H9 (cell line): ENCODE measurements at regions not wholly inside any gene's neighbourhood (a gene's known extent, or its start where the extent isn't known, plus 50 kb on each side); places are given as distances from the start of the nearest gene placed in this dataset.

Experiments
- DNase-seq: peaks from one replicate; pipeline ENCODE4 v3.0.0-alpha.2; 2017
- H2AFZ ChIP-seq: one replicate; pipeline ENCODE4 v1.6.1; 2013; ENCODE audit warnings: mild to moderate bottlenecking, low read length, control low read depth, moderate library complexity
- H2AK5ac ChIP-seq: 2 replicates; pipeline ENCODE4 v1.6.1; 2013; ENCODE audit warnings: low read length, control low read depth, mixed read lengths; ENCODE audit not compliant: insufficient read length
- H2BK120ac ChIP-seq: one replicate; pipeline ENCODE4 v1.6.1; 2013; ENCODE audit warnings: low read depth, mild to moderate bottlenecking, low read length, control low read depth, inconsistent platforms; ENCODE audit not compliant: poor library complexity, severe bottlenecking
- H2BK12ac ChIP-seq: 2 replicates; pipeline ENCODE4 v1.6.1; 2013; ENCODE audit warnings: low read length, control low read depth, mixed read lengths, low read depth; ENCODE audit not compliant: insufficient read length
- H2BK15ac ChIP-seq: 2 replicates; pipeline ENCODE4 v1.6.1; 2013; ENCODE audit warnings: low read depth, low read length, control low read depth
- H2BK20ac ChIP-seq: one replicate; pipeline ENCODE4 v1.6.1; 2013; ENCODE audit warnings: low read depth, mild to moderate bottlenecking, low read length, control low read depth, inconsistent platforms; ENCODE audit not compliant: poor library complexity, severe bottlenecking
- H2BK5ac ChIP-seq: 2 replicates; pipeline ENCODE4 v1.6.1; 2013; ENCODE audit warnings: low read length, control low read depth, mixed read lengths; ENCODE audit not compliant: insufficient read length
- H3K14ac ChIP-seq: 2 replicates; pipeline ENCODE4 v1.6.1; 2013; ENCODE audit warnings: low read length, control low read depth; ENCODE audit not compliant: insufficient read depth
- H3K18ac ChIP-seq: 2 replicates; pipeline ENCODE4 v1.6.1; 2013; ENCODE audit warnings: low read depth, mild to moderate bottlenecking, mixed read lengths, low read length, control low read depth; ENCODE audit not compliant: insufficient read length
- H3K23ac ChIP-seq: 2 replicates; pipeline ENCODE4 v1.6.1; 2013; ENCODE audit warnings: low read length, control low read depth, mixed read lengths, low read depth; ENCODE audit not compliant: insufficient read length
- H3K23me2 ChIP-seq: 2 replicates; pipeline ENCODE4 v1.6.1; 2013; ENCODE audit warnings: low read depth, mild to moderate bottlenecking, mixed read lengths, low read length, control low read depth; ENCODE audit not compliant: insufficient read length, poor library complexity, severe bottlenecking
- H3K27ac ChIP-seq: 2 replicates; pipeline ENCODE4 v1.5.1; 2013; ENCODE audit warnings: low read length, control low read depth, mixed read lengths, low read depth; ENCODE audit not compliant: insufficient read length
- H3K27me3 ChIP-seq: 2 replicates; pipeline ENCODE4 v1.6.1; 2013; ENCODE audit warnings: low read length, control low read depth, inconsistent platforms; ENCODE audit not compliant: insufficient read depth
- H3K4ac ChIP-seq: 2 replicates; pipeline ENCODE4 v1.6.1; 2013; ENCODE audit warnings: low read depth, mild to moderate bottlenecking, control low read depth, inconsistent platforms, low read length, moderate library complexity
- H3K4me1 ChIP-seq: 2 replicates; pipeline ENCODE4 v1.6.1; 2013; ENCODE audit warnings: low read length, control low read depth, inconsistent platforms; ENCODE audit not compliant: insufficient read depth
- H3K4me2 ChIP-seq: 2 replicates; pipeline ENCODE4 v1.6.1; 2013; ENCODE audit warnings: low read length, control low read depth, mixed read lengths; ENCODE audit not compliant: insufficient read length, insufficient read depth
- H3K56ac ChIP-seq: 2 replicates; pipeline ENCODE4 v1.6.1; 2013; ENCODE audit warnings: low read depth, mild to moderate bottlenecking, mixed read lengths, low read length, control low read depth; ENCODE audit not compliant: insufficient read length
- H3K79me1 ChIP-seq: 2 replicates; pipeline ENCODE4 v1.6.1; 2013; ENCODE audit warnings: low read depth, mild to moderate bottlenecking, moderate library complexity, low read length, control low read depth, inconsistent platforms; ENCODE audit not compliant: insufficient read depth, poor library complexity, severe bottlenecking
- H3K79me2 ChIP-seq: 2 replicates; pipeline ENCODE4 v1.6.1; 2013; ENCODE audit warnings: low read length, control low read depth, inconsistent platforms; ENCODE audit not compliant: insufficient read depth
- H3K9ac ChIP-seq: 2 replicates; pipeline ENCODE4 v1.6.1; 2013; ENCODE audit warnings: low read length, control low read depth, mixed read lengths; ENCODE audit not compliant: insufficient read length; ENCODE audit errors: extremely low read depth
- H3K9me3 ChIP-seq: one replicate; pipeline ENCODE4 v1.6.1; 2013; ENCODE audit warnings: low read depth, low read length, inconsistent platforms; ENCODE audit not compliant: control insufficient read depth
- H3T11ph ChIP-seq: one replicate; pipeline ENCODE4 v1.6.1; 2013; ENCODE audit warnings: mild to moderate bottlenecking, low read length, control low read depth, inconsistent platforms
- H4K20me1 ChIP-seq: one replicate; pipeline ENCODE4 v1.6.1; 2013; ENCODE audit not compliant: control insufficient read depth, insufficient read length, insufficient read depth
- H4K5ac ChIP-seq: 2 replicates; pipeline ENCODE4 v1.6.1; 2013; ENCODE audit warnings: low read depth, mild to moderate bottlenecking, mixed read lengths, low read length, control low read depth; ENCODE audit not compliant: insufficient read length
- H4K8ac ChIP-seq: replicated peaks from 2 replicates; pipeline ENCODE4 v1.6.1; 2013; ENCODE audit warnings: low read length, control low read depth, mixed read lengths, low read depth; ENCODE audit not compliant: insufficient read length
- H4K91ac ChIP-seq: 2 replicates; pipeline ENCODE4 v1.6.1; 2013; ENCODE audit warnings: low read depth, mild to moderate bottlenecking, moderate library complexity, mixed read lengths, low read length, control low read depth; ENCODE audit not compliant: insufficient read length
- H3K27ac Mint-ChIP-seq, 3 experiments: 2 replicates in 2 of 3; 3 replicates in 1 of 3; pipeline ENCODE4 v1.8.0; 2020 to 2021; ENCODE audit warnings: mixed read lengths in 3 of 3, mild to moderate bottlenecking in 1 of 3, moderate library complexity in 1 of 3
- H3K27me3 Mint-ChIP-seq: 2 replicates; pipeline ENCODE4 v1.8.0; 2021; ENCODE audit warnings: low read depth, mild to moderate bottlenecking, moderate library complexity, mixed read lengths
- H3K36me3 Mint-ChIP-seq, 3 experiments: 2 replicates in 2 of 3; 3 replicates in 1 of 3; pipeline ENCODE4 v1.8.0; 2020 to 2021; ENCODE audit warnings: low read depth in 3 of 3, mixed read lengths in 3 of 3; ENCODE audit not compliant: insufficient read depth in 1 of 3
- H3K4me1 Mint-ChIP-seq, 2 experiments: 2 replicates each; pipeline ENCODE4 v1.8.0; 2020; ENCODE audit warnings: mixed read lengths in 2 of 2
- H3K4me3 Mint-ChIP-seq, 2 experiments: 2 replicates in 1 of 2; 3 replicates in 1 of 2; pipeline ENCODE4 v1.8.0; 2020 to 2021; ENCODE audit warnings: mild to moderate bottlenecking in 2 of 2, mixed read lengths in 2 of 2, moderate library complexity in 1 of 2
- H3K9me3 Mint-ChIP-seq, 2 experiments: 2 replicates in 1 of 2; 3 replicates in 1 of 2; pipeline ENCODE4 v1.8.0; 2020; ENCODE audit warnings: mild to moderate bottlenecking in 2 of 2, mixed read lengths in 2 of 2, moderate library complexity in 1 of 2
- whole genome bisulfite sequencing: extraction: QIAGEN DNeasy Blood & Tissue Kit; methylation state at CpG from one replicate; pipeline ENCODE4 v1.1.7; 2013; ENCODE audit warnings: missing lambda C conversion rate, low lambda C conversion rate, mixed read lengths; ENCODE audit not compliant: insufficient read length; ENCODE audit errors: extremely low coverage; 5-methylcytosine and 5-hydroxymethylcytosine counted together
- TF ChIP-seq, protein P1 (sequence below): fragments of 200-600 bp; sonication (generic); conservative IDR thresholded peaks from 3 replicates; pipeline ENCODE4 v1.8.0; 2021; ENCODE audit warnings: antibody characterized with exemption, mild to moderate bottlenecking

DNA sequence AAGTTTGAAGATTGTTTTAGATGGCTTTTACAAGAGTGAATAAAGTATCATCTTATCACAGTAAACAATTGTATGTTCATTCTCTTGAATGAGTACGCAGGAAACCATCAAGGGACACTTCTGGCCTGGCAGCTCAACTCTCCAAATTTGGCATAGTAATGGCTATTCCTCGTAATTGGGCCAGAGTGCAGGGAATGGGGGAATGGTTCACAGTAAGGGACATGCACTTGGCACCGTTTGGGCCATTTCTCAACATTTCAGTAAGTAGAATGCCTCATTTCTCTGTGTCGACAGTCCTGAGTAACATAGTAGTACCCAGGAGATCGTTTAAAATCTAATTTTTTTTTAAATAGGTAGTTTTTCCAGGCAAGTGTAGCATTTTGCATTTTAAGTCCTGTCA, 309.6 kb downstream of the KCNJ2 start:
- no peak overlapping the region for H4K8ac ChIP-seq
- no peak overlapping the region for H3K4me2 ChIP-seq
- no peaks in the 10 kb centered on the region for H3K23me2 ChIP-seq
- Mint-ChIP-seq H3K36me3 (peaks cover 5 to 11% (median 6%) of the 10 kb centered on the region in 3 experiments; a peak in 5 of 7 replicates), H3K9me3 (peaks cover 10 to 15% of the 10 kb centered on the region in 2 experiments), H3K4me3 (no peak overlapping the region), H3K27me3 (no peaks in the 10 kb centered on the region; the same call in 1 of the 2 replicates), H3K4me1 (no peaks in the 10 kb centered on the region), H3K27ac (no peak overlapping the region)
- H3K9ac ChIP-seq, result no peak overlapping the region
- WGBS, result no CpG with 5 or more reads among the region's 5 CpGs
- no peaks in the 10 kb centered on the region for H3K4me1 ChIP-seq
- no peak for DNase-seq
- no peak overlapping the region for H3K56ac ChIP-seq
- H2BK20ac ChIP-seq, result no peak overlapping the region
- TF ChIP-seq, protein P1, sequence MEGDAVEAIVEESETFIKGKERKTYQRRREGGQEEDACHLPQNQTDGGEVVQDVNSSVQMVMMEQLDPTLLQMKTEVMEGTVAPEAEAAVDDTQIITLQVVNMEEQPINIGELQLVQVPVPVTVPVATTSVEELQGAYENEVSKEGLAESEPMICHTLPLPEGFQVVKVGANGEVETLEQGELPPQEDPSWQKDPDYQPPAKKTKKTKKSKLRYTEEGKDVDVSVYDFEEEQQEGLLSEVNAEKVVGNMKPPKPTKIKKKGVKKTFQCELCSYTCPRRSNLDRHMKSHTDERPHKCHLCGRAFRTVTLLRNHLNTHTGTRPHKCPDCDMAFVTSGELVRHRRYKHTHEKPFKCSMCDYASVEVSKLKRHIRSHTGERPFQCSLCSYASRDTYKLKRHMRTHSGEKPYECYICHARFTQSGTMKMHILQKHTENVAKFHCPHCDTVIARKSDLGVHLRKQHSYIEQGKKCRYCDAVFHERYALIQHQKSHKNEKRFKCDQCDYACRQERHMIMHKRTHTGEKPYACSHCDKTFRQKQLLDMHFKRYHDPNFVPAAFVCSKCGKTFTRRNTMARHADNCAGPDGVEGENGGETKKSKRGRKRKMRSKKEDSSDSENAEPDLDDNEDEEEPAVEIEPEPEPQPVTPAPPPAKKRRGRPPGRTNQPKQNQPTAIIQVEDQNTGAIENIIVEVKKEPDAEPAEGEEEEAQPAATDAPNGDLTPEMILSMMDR, result no peak
- H2BK15ac ChIP-seq, result no peak overlapping the region
- no peak overlapping the region for H3K14ac ChIP-seq
- H2BK5ac ChIP-seq, result no peak overlapping the region
- H3K27ac ChIP-seq, result no peak overlapping the region
- H2AK5ac ChIP-seq, result no peak overlapping the region
- H3K9me3 ChIP-seq, result no peaks in the 10 kb centered on the region
- no peak overlapping the region for H3K18ac ChIP-seq
- H4K5ac ChIP-seq, result no peak overlapping the region
- H2AFZ ChIP-seq, result no peak overlapping the region
- H3K23ac ChIP-seq, result no peak overlapping the region
- no peaks in the 10 kb centered on the region for H3K27me3 ChIP-seq
- no peaks in the 10 kb centered on the region for H3K79me1 ChIP-seq
- H4K20me1 ChIP-seq, result no peaks in the 10 kb centered on the region
- no peak overlapping the region for H3K4ac ChIP-seq
- no peaks in the 10 kb centered on the region for H3K79me2 ChIP-seq
- H2BK12ac ChIP-seq, result no peak overlapping the region
- no peak overlapping the region for H4K91ac ChIP-seq
- no peak overlapping the region for H2BK120ac ChIP-seq
- H3T11ph ChIP-seq, result no peak overlapping the region
